Colonic mucosa (tissue), 4 donors: ENCODE measurements at regions not wholly inside any gene's neighbourhood (a gene's known extent, or its start where the extent isn't known, plus 50 kb on each side); places are given as distances from the start of the nearest gene placed in this dataset.

Experiments
- DNase-seq: peaks from one replicate; pipeline ENCODE4 v3.0.0-alpha.2; 2020
- H3K27ac ChIP-seq: fragments of 200-600 bp; one replicate; pipeline ENCODE4 v1.8.0; 2021
- H3K27me3 ChIP-seq: fragments of 200-600 bp; one replicate; pipeline ENCODE4 v1.8.0; 2021
- H3K36me3 ChIP-seq: fragments of 200-600 bp; one replicate; pipeline ENCODE4 v1.8.0; 2021
- H3K4me1 ChIP-seq: fragments of 200-600 bp; one replicate; pipeline ENCODE4 v1.8.0; 2021; ENCODE audit warnings: mild to moderate bottlenecking
- H3K4me3 ChIP-seq: fragments of 200-600 bp; one replicate; pipeline ENCODE4 v1.8.0; 2021
- H3K9ac ChIP-seq, 2 donors: one replicate each; pipeline ENCODE4 v1.7.0; 2013; ENCODE audit warnings: control low read depth in 2 of 2, low read depth in 2 of 2, low read length in 2 of 2
- H3K9me3 ChIP-seq: fragments of 200-600 bp; one replicate; pipeline ENCODE4 v1.8.0; 2021
- CTCF ChIP-seq: fragments of 200-600 bp; IDR thresholded peaks from one replicate; pipeline ENCODE4 v1.8.0; 2022; ENCODE audit warnings: antibody characterized with exemption, mild to moderate bottlenecking
- intact Hi-C: fragments of 100-400 bp; cut with DNase I; formaldehyde crosslinking; loops from one replicate; pipeline ENCODE4 v1.14.1; 2022
- donor health status: healthy.
- donor health status: DM: no; HTN: no; CAD: no.
- donor health status: DM: no; HTN: no; CAD: no.

- H3K4me1 ChIP-seq: no peaks in the 10 kb centered on the region
- intact Hi-C loops: loop anchor here (5.0 kb wide), 1 partner anchor 475 kb away; no protein-coding TSS in a partner anchor
- no peak overlapping the region for H3K9ac ChIP-seq
- no peaks in the 10 kb centered on the region for H3K36me3 ChIP-seq
- DNase-seq: no peak
- H3K27ac ChIP-seq: no peak overlapping the region
- H3K9me3 ChIP-seq: no peaks in the 10 kb centered on the region
- no peak overlapping the region for H3K4me3 ChIP-seq
- no peak for TF ChIP-seq CTCF
- H3K27me3 ChIP-seq: peaks cover 18% of the 10 kb centered on the region
Measured at GRCh38 chr5:1642621-1643061, 118.9 kb upstream of the LPCAT1 start.

- Histone ChIP-seq H3K9ac (no peak overlapping the region), H3K4me3 (no peak overlapping the region), H3K27ac (no peak overlapping the region), H3K27me3 (peaks cover 18% of the 10 kb centered on the region), H3K36me3 (no peaks in the 10 kb centered on the region), H3K4me1 (no peaks in the 10 kb centered on the region), H3K9me3 (no peaks in the 10 kb centered on the region)
- intact Hi-C loops: loop anchor here (5.0 kb wide), 1 partner anchor 475 kb away; no protein-coding TSS in a partner anchor
- no peak for TF ChIP-seq CTCF
- DNase-seq: no peak
Measured at GRCh38 chr5:1642221-1642620, 118.5 kb upstream of the LPCAT1 start.

- H3K4me1 ChIP-seq: no peaks in the 10 kb centered on the region
- no peak overlapping the region for H3K9ac ChIP-seq
- H3K36me3 ChIP-seq: no peaks in the 10 kb centered on the region
- DNase-seq: peak; percentile 85
- no peak overlapping the region for H3K4me3 ChIP-seq
- no peaks in the 10 kb centered on the region for H3K9me3 ChIP-seq
- peak; percentile 64 for TF ChIP-seq CTCF
- no peak overlapping the region for H3K27ac ChIP-seq
- peaks cover 18% of the 10 kb centered on the region for H3K27me3 ChIP-seq
- intact Hi-C loops: loop anchor here (5.0 kb wide), 1 partner anchor 474 kb away; no protein-coding TSS in a partner anchor
Measured at GRCh38 chr5:1641560-1642166, 117.9 kb upstream of the LPCAT1 start.

GRCh38 chr5:1641041-1641440 is 117.3 kb upstream of the LPCAT1 start:
- no peaks in the 10 kb centered on the region for H3K36me3 ChIP-seq
- no peak for TF ChIP-seq CTCF
- H3K4me3 ChIP-seq: no peak overlapping the region
- H3K9me3 ChIP-seq: no peaks in the 10 kb centered on the region
- H3K27ac ChIP-seq: no peak overlapping the region
- H3K4me1 ChIP-seq: no peaks in the 10 kb centered on the region
- H3K27me3 ChIP-seq: peaks cover 18% of the 10 kb centered on the region
- intact Hi-C loops: loop anchor here (5.0 kb wide), 1 partner anchor 474 kb away; no protein-coding TSS in a partner anchor
- no peak for DNase-seq
- H3K9ac ChIP-seq: no peak overlapping the region

- H3K27me3 ChIP-seq: peaks cover 18% of the 10 kb centered on the region
- H3K36me3 ChIP-seq: no peaks in the 10 kb centered on the region
- no peaks in the 10 kb centered on the region for H3K9me3 ChIP-seq
- H3K9ac ChIP-seq: no peak overlapping the region
- H3K4me1 ChIP-seq: no peaks in the 10 kb centered on the region
- no peak overlapping the region for H3K27ac ChIP-seq
- no peak for DNase-seq
- no peak for TF ChIP-seq CTCF
- no peak overlapping the region for H3K4me3 ChIP-seq
- intact Hi-C loops: loop anchor here (5.0 kb wide), 1 partner anchor 473 kb away; no protein-coding TSS in a partner anchor
Measured at GRCh38 chr5:1640421-1640881, 116.7 kb upstream of the LPCAT1 start.
